ENCODE measurements at regions not wholly inside any gene's neighbourhood (a gene's known extent, or its start where the extent isn't known, plus 50 kb on each side); places are given as distances from the start of the nearest gene placed in this dataset.

GRCh38 chr5:142397178-142397577 is 72.4 kb upstream of the SPRY4 start (continued):
- TF ChIP-seq, protein P1, sequence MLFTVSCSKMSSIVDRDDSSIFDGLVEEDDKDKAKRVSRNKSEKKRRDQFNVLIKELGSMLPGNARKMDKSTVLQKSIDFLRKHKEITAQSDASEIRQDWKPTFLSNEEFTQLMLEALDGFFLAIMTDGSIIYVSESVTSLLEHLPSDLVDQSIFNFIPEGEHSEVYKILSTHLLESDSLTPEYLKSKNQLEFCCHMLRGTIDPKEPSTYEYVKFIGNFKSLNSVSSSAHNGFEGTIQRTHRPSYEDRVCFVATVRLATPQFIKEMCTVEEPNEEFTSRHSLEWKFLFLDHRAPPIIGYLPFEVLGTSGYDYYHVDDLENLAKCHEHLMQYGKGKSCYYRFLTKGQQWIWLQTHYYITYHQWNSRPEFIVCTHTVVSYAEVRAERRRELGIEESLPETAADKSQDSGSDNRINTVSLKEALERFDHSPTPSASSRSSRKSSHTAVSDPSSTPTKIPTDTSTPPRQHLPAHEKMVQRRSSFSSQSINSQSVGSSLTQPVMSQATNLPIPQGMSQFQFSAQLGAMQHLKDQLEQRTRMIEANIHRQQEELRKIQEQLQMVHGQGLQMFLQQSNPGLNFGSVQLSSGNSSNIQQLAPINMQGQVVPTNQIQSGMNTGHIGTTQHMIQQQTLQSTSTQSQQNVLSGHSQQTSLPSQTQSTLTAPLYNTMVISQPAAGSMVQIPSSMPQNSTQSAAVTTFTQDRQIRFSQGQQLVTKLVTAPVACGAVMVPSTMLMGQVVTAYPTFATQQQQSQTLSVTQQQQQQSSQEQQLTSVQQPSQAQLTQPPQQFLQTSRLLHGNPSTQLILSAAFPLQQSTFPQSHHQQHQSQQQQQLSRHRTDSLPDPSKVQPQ (CRISPR knock-in tag; IDR thresholded peaks at IDR 0.05; ENCODE audit: borderline replicate concordance), result no peak
- TF ChIP-seq, protein P2, sequence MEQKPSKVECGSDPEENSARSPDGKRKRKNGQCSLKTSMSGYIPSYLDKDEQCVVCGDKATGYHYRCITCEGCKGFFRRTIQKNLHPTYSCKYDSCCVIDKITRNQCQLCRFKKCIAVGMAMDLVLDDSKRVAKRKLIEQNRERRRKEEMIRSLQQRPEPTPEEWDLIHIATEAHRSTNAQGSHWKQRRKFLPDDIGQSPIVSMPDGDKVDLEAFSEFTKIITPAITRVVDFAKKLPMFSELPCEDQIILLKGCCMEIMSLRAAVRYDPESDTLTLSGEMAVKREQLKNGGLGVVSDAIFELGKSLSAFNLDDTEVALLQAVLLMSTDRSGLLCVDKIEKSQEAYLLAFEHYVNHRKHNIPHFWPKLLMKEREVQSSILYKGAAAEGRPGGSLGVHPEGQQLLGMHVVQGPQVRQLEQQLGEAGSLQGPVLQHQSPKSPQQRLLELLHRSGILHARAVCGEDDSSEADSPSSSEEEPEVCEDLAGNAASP (IDR thresholded peaks at IDR 0.05), result no peak
- TF ChIP-seq BACH1 (tag; IDR thresholded peaks at IDR 0.05) (no peak), POLR2H (tag; IDR thresholded peaks at IDR 0.05; ENCODE audit: low read depth) (no peak), ZNF584 (CRISPR knock-in tag; IDR thresholded peaks at IDR 0.05; ENCODE audit: low read depth) (no peak), ZNF347 (CRISPR knock-in tag; IDR thresholded peaks at IDR 0.05; ENCODE audit: low read depth) (no peak)
- TF ChIP-seq, protein P3, sequence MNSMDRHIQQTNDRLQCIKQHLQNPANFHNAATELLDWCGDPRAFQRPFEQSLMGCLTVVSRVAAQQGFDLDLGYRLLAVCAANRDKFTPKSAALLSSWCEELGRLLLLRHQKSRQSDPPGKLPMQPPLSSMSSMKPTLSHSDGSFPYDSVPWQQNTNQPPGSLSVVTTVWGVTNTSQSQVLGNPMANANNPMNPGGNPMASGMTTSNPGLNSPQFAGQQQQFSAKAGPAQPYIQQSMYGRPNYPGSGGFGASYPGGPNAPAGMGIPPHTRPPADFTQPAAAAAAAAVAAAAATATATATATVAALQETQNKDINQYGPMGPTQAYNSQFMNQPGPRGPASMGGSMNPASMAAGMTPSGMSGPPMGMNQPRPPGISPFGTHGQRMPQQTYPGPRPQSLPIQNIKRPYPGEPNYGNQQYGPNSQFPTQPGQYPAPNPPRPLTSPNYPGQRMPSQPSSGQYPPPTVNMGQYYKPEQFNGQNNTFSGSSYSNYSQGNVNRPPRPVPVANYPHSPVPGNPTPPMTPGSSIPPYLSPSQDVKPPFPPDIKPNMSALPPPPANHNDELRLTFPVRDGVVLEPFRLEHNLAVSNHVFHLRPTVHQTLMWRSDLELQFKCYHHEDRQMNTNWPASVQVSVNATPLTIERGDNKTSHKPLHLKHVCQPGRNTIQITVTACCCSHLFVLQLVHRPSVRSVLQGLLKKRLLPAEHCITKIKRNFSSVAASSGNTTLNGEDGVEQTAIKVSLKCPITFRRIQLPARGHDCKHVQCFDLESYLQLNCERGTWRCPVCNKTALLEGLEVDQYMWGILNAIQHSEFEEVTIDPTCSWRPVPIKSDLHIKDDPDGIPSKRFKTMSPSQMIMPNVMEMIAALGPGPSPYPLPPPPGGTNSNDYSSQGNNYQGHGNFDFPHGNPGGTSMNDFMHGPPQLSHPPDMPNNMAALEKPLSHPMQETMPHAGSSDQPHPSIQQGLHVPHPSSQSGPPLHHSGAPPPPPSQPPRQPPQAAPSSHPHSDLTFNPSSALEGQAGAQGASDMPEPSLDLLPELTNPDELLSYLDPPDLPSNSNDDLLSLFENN (IDR thresholded peaks at IDR 0.05; ENCODE audit: low read depth in 2 of 2, low read length in 2 of 2), result no peak; a peak in 1 of 4 replicates

Data from K562 (cell line).